ENCODE measurements at regions not wholly inside any gene's neighbourhood (a gene's known extent, or its start where the extent isn't known, plus 50 kb on each side); places are given as distances from the start of the nearest gene placed in this dataset.

GRCh38 chr1:50358962-50359361 lies 64.3 kb downstream of the DMRTA2 start:
- Histone ChIP-seq H3K27me3 (no peaks in the 10 kb centered on the region), H3K9me3 (replicated peaks) (no peaks in the 10 kb centered on the region), H3K4me3 (no peak overlapping the region), H3K36me3 (no peaks in the 10 kb centered on the region), H3K27ac (no peak overlapping the region), H3K4me1 (no peaks in the 10 kb centered on the region)
- DNase-seq = no peak

DNA sequence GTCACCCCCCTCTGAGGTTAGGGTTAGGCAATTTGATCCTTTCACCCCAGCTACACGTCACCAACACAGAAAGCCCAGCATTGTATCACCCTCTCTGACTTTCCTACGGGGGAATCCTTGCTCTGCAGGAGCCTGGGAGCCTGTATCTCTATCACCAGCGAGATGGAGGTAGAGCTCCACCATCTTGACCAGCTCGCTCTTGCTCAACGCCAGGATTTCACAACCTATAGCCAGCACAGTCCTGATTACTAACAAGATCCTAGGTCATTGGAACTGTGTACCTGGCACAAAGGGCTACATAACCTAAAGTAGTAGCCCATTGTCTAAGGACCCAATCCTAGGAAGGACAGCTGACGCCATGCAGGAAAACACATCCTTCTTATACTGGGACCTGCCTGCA lies 66.1 kb downstream of the DMRTA2 start:
- Histone ChIP-seq H3K4me1 (no peaks in the 10 kb centered on the region), H3K27me3 (no peaks in the 10 kb centered on the region), H3K4me3 (no peak overlapping the region), H3K9me3 (replicated peaks) (no peaks in the 10 kb centered on the region), H3K27ac (no peak overlapping the region), H3K36me3 (no peaks in the 10 kb centered on the region)
- no peak for DNase-seq

DNA sequence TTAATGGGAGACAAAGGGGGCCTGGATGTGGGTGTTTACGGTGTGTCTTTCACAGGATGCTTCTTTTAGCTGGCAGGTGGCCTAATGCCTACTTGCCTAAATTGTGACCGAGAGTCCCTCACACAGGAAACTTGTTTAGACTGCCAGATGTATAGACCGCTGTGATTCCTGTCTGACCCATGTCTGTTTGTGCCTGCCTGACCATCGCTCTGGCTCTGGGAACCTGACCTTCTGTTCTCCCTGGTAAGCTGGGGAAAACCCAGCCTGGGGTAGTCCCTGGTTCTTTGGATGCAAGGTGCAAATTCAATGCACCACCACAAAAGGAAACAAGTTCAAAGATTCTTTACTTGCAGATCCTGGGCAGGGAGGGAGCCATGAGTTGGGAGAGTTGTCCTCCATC lies 68.4 kb downstream of the DMRTA2 start:
- DNase-seq = no peak
- Histone ChIP-seq H3K4me3 (no peak overlapping the region), H3K27me3 (no peaks in the 10 kb centered on the region), H3K36me3 (no peaks in the 10 kb centered on the region), H3K27ac (no peak overlapping the region), H3K4me1 (no peaks in the 10 kb centered on the region), H3K9me3 (replicated peaks) (no peaks in the 10 kb centered on the region)

DNA sequence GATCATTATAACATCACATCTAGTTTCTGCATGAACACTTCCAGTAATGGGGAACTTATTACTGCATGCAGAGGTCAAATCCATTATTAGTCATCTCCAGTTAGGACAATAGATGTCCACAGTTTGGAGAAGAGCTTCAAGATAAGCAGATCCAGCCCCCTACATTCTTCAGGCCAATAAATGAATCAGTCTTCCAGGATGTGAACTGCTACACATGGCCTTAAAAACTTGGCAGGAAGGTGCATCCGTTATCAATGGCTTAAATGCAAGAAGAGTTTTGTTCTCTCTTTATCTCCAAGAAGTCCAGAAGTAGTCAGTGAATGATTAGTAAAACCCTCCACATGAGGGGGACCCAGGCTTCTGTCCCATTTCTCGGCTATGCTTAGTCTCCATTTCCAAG lies 70.8 kb downstream of the DMRTA2 start:
- no peaks in the 10 kb centered on the region for H3K36me3 ChIP-seq
- no peaks in the 10 kb centered on the region for H3K27me3 ChIP-seq
- H3K27ac ChIP-seq = no peak overlapping the region
- DNase-seq = peak in 1 of 2 experiments; percentile 0
- H3K4me3 ChIP-seq = no peak overlapping the region
- 0 out of 2 replicates have a peak, but pooled peaks cover 2% of the 10 kb centered on the region for H3K9me3 ChIP-seq (replicated peaks)
- no peaks in the 10 kb centered on the region for H3K4me1 ChIP-seq

DNA sequence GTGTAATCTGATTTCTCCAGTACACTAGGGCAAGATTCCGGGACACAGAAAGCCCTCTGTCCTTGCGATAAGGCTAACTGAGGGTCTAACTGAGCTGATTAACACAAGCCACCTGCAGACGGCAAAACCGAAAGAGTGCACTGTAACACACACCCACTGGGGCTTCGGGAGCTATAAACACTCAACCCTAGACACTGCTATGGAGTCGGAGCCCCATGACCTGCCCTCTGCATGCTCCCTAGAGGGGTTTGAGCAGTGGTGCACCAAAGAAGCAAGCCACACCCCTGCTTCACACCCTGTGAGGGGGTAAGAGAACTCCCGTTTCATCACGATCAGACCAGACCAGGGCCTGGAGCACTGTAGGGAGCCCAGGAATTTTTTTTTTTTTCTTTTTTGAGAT lies 72.4 kb downstream of the DMRTA2 start:
- 0 out of 2 replicates have a peak, but pooled peaks cover 2% of the 10 kb centered on the region for H3K9me3 ChIP-seq (replicated peaks)
- no peaks in the 10 kb centered on the region for H3K27me3 ChIP-seq
- peak in 1 of 2 experiments; percentile 4 for DNase-seq
- H3K4me3 ChIP-seq = no peak overlapping the region
- H3K27ac ChIP-seq = no peak overlapping the region
- H3K4me1 ChIP-seq = no peaks in the 10 kb centered on the region
- no peaks in the 10 kb centered on the region for H3K36me3 ChIP-seq

DNA sequence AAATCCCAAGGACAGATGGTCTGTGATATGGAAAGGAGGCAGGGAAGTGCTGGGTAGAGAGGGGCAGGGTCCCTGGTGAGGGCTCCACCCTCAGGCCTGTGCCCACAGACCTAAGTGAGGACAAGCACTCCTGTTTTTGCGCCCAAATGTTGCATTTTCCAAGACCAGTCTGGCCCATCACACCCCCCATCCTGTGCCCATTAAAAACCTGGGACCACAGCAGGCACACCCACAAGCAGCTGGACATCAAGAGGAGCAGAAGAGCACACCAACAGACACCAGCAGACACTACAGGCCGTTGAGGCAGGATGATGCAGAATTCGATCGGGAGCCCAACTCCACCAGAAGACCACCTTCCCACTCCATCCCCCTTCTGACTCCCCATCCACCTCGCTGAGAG lies 72.8 kb downstream of the DMRTA2 start:
- Histone ChIP-seq H3K36me3 (no peaks in the 10 kb centered on the region), H3K9me3 (replicated peaks) (0 out of 2 replicates have a peak, but pooled peaks cover 2% of the 10 kb centered on the region), H3K4me3 (no peak overlapping the region), H3K4me1 (no peaks in the 10 kb centered on the region), H3K27ac (no peak overlapping the region), H3K27me3 (no peaks in the 10 kb centered on the region)
- DNase-seq = no peak

GRCh38 chr1:50349242-50349565 lies 74.0 kb downstream of the DMRTA2 start:
- 0 out of 2 replicates have a peak, but pooled peaks cover 2% of the 10 kb centered on the region for H3K9me3 ChIP-seq (replicated peaks)
- no peak overlapping the region for H3K4me3 ChIP-seq
- H3K36me3 ChIP-seq = no peaks in the 10 kb centered on the region
- no peak overlapping the region for H3K27ac ChIP-seq
- H3K4me1 ChIP-seq = no peaks in the 10 kb centered on the region
- no peak for DNase-seq
- no peaks in the 10 kb centered on the region for H3K27me3 ChIP-seq

GRCh38 chr1:50348449-50349241 lies 74.6 kb downstream of the DMRTA2 start:
- DNase-seq = peak; percentile 65 to 88
- 0 out of 2 replicates have a peak, but pooled peaks cover 2% of the 10 kb centered on the region for H3K9me3 ChIP-seq (replicated peaks)
- no peaks in the 10 kb centered on the region for H3K36me3 ChIP-seq
- no peak overlapping the region for H3K4me3 ChIP-seq
- H3K27ac ChIP-seq = no peak overlapping the region
- H3K27me3 ChIP-seq = no peaks in the 10 kb centered on the region
- H3K4me1 ChIP-seq = no peaks in the 10 kb centered on the region

DNA sequence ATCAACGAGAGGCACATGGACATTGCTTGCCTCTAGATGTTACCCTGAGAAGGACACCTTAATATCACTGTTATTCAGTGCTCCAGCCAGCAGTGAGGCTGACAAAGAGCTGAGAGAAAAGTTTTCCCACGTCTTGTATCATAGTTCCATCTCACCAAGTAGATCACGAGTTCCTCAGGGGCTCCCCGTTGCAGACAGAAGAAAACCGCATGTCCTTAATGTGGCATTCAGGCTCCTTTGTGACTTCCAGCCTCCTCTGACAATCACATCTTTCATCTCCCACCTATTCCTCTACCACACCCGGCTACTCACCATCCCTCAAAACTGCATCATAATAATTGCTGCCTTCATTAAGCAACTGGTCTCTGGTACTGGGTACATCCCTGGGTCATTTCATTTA lies 75.3 kb downstream of the DMRTA2 start:
- 0 out of 2 replicates have a peak, but pooled peaks cover under 1% of the 10 kb centered on the region for H3K27me3 ChIP-seq
- DNase-seq = no peak
- H3K4me3 ChIP-seq = no peak overlapping the region

GRCh38 chr1:50346621-50347020 lies 76.6 kb downstream of the DMRTA2 start:
- Histone ChIP-seq H3K4me1 (no peaks in the 10 kb centered on the region), H3K36me3 (no peaks in the 10 kb centered on the region), H3K27ac (no peak overlapping the region), H3K4me3 (no peak overlapping the region), H3K9me3 (replicated peaks) (0 out of 2 replicates have a peak, but pooled peaks cover 2% of the 10 kb centered on the region), H3K27me3 (peaks cover 4% of the 10 kb centered on the region; the same call in 1 of the 2 replicates)
- DNase-seq = no peak

More for the DNA sequence above, 75.3 kb downstream of the DMRTA2 start:
- 0 out of 2 replicates have a peak, but pooled peaks cover 2% of the 10 kb centered on the region for H3K9me3 ChIP-seq (replicated peaks)
- H3K27ac ChIP-seq = no peak overlapping the region
- no peaks in the 10 kb centered on the region for H3K4me1 ChIP-seq
- no peaks in the 10 kb centered on the region for H3K36me3 ChIP-seq

DNA sequence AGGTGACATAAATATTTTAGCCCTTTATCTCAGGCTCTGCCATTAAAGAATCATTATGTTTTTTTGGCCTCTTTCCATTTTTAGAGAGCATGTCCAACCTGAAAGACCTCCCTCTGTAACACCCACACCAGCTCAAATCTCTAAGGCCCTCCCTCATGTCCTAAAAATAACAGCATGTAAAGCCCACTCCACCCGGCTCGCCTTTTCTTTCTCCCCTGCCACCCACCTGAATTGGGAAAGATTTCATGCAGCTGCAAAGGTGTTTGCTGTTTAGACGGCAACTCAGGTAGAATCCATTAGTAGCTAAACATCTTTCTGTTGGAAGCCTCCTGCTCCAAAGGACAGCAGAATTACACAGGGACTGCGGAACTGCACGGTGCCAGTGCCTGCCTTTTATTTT lies 79.9 kb downstream of the DMRTA2 start:
- Histone ChIP-seq H3K27ac (no peak overlapping the region), H3K4me1 (no peaks in the 10 kb centered on the region)
- no peak for DNase-seq

DNA sequence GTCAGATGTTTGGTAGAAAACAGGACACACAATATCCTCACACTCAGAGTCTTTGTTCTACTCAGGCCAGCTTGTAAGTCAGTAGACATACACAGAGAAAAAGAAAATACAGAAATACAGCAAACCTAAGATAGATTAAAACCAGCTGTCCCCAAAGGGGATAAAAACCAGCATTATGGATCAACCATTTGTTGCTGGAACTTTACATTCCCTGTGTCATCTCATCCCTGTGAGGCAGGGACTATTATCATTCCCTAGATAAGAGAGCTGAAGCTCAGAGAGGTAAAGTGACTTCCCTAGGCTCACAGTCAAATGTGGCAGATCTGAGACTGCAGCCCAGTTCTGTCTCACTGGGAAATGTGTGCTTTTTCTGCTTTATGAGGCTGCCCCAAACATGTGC lies 80.7 kb downstream of the DMRTA2 start:
- DNase-seq = no peak
- peaks cover 7% of the 10 kb centered on the region; the same call in 1 of the 2 replicates for H3K9me3 ChIP-seq (replicated peaks)
- H3K4me3 ChIP-seq = no peak overlapping the region
- no peaks in the 10 kb centered on the region for H3K4me1 ChIP-seq
- H3K27me3 ChIP-seq = peaks cover 8% of the 10 kb centered on the region; the same call in 1 of the 2 replicates
- no peaks in the 10 kb centered on the region for H3K36me3 ChIP-seq
- no peak overlapping the region for H3K27ac ChIP-seq

More for the DNA sequence above, 79.9 kb downstream of the DMRTA2 start:
- H3K4me3 ChIP-seq = no peak overlapping the region
- H3K27me3 ChIP-seq = peaks cover 8% of the 10 kb centered on the region; the same call in 1 of the 2 replicates
- H3K9me3 ChIP-seq (replicated peaks) = peaks cover 8% of the 10 kb centered on the region; the same call in 1 of the 2 replicates
- H3K36me3 ChIP-seq = no peaks in the 10 kb centered on the region

DNA sequence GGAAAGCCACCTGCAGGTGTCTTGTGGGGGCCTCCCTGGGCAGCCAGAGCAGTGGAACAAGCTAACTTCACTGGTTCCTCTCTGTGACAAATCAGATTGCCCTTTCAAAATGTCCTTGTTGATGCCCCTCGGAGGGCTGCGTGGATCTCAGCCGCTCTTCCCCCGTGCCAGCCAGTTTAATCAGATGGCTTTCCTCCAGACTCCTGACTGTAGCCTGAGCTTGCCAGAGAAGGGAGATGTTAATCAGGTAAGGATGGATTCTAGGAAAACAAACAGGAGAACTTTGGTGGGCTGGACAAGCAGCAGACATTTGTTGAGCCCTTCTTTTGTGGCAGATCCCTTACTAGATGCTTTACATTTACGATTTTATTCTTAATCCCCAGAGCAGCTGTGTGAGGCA lies 88.2 kb downstream of the DMRTA2 start:
- Histone ChIP-seq H3K27ac (no peak overlapping the region), H3K4me1 (no peaks in the 10 kb centered on the region), H3K27me3 (no peaks in the 10 kb centered on the region), H3K9me3 (replicated peaks) (peaks cover 7% of the 10 kb centered on the region; the same call in 1 of the 2 replicates), H3K4me3 (no peak overlapping the region), H3K36me3 (no peaks in the 10 kb centered on the region)
- DNase-seq = no peak

DNA sequence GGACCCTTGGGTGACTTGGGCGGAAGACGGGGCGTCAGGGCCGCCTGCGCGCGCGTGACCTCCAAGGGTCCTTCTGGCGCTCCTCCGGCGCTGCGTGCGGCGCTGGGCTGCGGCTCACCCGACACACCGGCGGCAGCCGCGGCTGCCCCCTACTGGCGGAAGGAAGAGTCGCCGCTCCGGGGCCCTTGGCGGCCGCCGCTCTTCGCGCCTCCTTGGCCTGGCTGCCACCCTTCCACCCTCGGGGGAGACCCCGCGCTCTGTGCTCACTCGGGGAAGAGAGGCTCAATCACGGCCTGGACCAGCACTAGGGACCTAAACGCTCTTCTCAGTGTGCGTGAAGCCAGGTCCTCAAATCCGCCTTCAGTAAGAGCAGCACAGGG lies 89.7 kb downstream of the DMRTA2 start:
- DNase-seq = no peak
- H3K27me3 ChIP-seq = no peaks in the 10 kb centered on the region
- no peak overlapping the region for H3K27ac ChIP-seq
- peaks cover 4% of the 10 kb centered on the region; the same call in 1 of the 2 replicates for H3K9me3 ChIP-seq (replicated peaks)
- no peak overlapping the region for H3K4me3 ChIP-seq
- H3K36me3 ChIP-seq = no peaks in the 10 kb centered on the region
- H3K4me1 ChIP-seq = no peaks in the 10 kb centered on the region

- Histone ChIP-seq H3K27ac (no peak overlapping the region), H3K4me1 (no peaks in the 10 kb centered on the region), H3K36me3 (no peaks in the 10 kb centered on the region), H3K9me3 (replicated peaks) (no peaks in the 10 kb centered on the region; the same call in 1 of the 2 replicates), H3K4me3 (no peak overlapping the region), H3K27me3 (no peaks in the 10 kb centered on the region)
- no peak for DNase-seq
Observed at GRCh38 chr1:50332941-50333594, 90.2 kb downstream of the DMRTA2 start.
